T-helper 22 cell (primary cell): ENCODE measurements at regions not wholly inside any gene's neighbourhood (a gene's known extent, or its start where the extent isn't known, plus 50 kb on each side); places are given as distances from the start of the nearest gene placed in this dataset.
"Not testable (repeated sequence)": the region's sequence is repeated elsewhere in the genome, so short reads cannot be mapped to it uniquely, and the experiment has no call there.

ENCODE experiments used
- DNase-seq: peaks from one replicate; pipeline ENCODE4 v3.0.0-alpha.2; 2020; ENCODE audit warnings: low read depth

- DNase-seq: no peak
These were observed 278.3 kb downstream of the SPRY1 start for GRCh38 chr4:123674762-123675465.

DNA sequence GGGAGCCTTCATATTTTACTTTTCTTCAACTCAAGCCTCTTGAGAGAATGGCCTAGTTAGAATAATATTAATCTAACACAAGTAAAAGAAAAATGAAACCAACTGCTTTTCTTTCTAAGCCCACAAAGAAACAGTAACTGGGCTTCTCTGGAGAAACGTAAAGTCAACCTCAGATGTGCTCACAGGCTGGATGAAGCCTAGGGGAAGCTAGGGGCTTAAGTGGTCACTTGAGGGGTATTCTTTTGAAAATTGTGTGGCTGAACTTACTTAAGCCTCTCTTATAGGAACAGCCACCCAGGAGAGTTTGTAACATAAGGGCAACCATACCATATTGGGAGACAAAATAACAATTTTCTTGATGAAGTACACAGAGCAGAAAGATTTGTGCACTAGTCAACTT lies 279.0 kb downstream of the SPRY1 start:
- no peak for DNase-seq

DNA sequence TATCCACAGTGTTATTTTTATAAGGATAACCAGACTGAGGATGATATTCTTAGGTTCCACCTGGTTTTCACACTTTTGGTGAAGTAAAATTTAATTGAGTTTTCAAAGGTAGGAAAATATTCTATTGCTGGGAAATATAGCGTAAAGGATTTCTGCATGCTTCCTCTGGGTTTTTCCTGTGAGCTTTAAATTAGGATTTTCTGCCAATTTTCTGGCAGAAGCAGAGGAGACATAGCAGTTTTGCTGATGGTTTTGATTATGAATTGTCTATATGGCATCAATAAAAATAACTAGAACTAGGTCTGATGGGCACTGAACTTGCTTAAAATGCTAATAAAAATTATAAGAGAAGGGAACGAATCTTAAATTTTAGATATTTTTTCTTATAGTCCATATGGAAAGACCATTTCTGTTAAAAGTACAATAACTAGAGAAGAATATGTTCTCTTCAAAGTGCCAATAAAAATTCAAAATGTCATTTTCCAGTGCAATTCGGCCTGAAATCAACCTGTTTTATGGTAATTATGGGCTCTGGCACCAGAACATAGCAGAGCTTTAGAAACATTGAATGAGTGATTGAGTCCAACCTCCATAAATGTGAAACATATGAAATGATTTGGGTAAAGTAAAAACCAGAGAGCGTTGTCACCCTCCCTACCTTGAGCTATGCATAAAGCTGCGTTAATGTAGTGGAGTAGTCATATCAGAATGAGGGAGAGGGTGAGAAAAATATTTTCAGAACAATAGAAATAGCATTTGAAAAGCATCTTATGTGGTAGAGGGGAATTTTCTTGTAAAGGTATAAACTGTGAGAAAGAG lies 279.7 kb downstream of the SPRY1 start:
- DNase-seq: no peak

DNA sequence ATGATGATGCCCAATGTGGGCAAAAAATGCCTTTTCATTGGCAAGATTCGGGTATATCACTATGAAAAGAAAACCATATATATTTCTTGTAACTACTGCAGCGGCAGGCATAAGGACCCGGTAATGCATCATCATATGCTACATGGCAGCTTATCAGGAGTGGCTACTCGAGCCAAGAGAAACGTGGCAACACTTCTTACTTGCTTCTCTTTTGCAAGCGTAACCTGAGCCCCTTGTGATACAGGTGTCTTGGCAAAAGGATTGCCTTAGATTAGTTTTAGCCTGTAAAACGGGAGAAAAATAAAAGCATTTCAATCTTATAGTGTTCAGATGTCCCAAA lies 280.3 kb downstream of the SPRY1 start:
- no peak for DNase-seq

GRCh38 chr4:123682931-123683330 lies 286.3 kb downstream of the SPRY1 start:
- no peak for DNase-seq

GRCh38 chr4:123684937-123685336 lies 288.3 kb downstream of the SPRY1 start:
- DNase-seq: not testable (repeated sequence)

DNA sequence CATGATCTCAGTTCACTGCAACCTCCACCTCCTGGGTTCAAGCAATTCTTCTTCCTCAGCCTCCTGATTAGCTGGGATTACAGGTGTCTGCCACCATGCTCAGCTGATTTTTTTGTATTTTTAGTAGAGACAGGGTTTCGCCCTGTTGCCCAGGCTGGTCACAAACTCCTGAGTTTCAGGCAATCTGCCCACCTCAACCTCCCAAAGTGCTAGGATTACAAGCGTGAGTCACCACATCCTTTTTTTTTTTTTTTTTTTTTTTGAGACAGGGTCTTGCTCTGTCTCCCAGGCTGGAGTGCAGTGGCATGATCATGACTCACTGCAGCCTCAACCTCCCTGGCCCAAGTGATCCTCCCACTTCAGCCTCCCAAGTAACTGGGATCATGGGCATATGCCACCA lies 298.9 kb downstream of the SPRY1 start:
- DNase-seq: not testable (repeated sequence)

DNA sequence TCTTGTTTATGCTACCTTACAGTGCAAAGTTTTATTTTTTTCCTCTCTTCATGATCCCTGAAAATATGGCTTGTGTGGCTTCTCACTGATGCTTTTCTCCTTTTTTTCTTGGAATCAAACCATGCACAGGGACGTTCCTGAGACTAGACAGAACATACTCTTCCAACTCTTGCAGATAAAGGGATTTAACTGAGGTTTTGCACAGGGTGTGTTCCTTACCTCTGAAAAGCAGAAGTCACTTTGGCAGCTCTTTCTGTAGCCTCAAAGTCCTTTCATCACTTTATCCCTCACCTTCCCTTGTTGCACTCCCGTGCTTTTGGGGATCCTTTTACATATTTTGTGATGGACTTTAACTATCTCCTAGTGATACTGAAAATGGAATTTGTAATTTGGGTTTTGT lies 300.1 kb downstream of the SPRY1 start:
- DNase-seq: no peak

GRCh38 chr4:123698556-123698955 lies 302.0 kb downstream of the SPRY1 start:
- DNase-seq: no peak

DNA sequence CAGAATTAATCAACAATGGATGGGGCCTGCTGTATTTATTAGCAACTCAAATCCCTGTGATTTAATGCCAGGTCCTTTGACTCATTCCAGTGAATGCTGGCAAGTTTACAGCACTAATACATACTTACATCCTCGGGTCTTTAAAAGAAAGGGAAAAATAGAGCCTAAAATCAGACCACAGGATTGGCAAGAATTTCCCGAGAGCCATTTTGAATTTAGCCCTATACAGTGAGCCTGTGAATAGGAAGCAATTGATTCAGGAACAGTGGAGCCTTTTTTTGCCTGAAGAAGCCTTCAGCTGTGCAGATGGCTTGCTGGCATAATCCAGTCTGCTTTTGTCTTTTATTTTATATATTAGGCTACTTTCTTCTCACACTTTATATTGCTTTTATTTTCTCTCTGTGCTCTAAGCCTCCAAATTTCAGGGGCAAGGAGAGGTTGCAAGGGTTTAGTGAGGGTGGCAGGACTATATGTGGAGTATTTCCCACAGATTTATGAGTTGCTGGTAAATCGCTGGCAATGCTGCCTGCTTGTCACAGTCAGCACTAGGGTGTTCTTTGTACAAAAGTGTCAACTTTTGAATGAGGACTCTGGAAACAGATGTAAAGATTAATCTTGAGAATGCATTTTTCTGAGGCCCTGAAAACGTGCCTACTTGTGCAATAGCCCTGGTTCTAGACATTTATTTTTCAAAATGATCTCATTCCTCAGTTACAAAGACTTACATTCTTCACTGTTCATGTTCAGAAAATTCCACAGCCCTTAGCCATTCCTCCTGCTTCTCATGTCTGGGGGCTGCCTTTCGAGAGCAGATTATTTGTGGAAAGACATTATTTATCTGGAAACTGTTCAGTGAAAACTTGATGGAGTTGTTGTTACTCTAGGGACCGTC lies 303.5 kb downstream of the SPRY1 start:
- DNase-seq: no peak

GRCh38 chr4:123701131-123701575 lies 304.6 kb downstream of the SPRY1 start:
- DNase-seq: no peak

DNA sequence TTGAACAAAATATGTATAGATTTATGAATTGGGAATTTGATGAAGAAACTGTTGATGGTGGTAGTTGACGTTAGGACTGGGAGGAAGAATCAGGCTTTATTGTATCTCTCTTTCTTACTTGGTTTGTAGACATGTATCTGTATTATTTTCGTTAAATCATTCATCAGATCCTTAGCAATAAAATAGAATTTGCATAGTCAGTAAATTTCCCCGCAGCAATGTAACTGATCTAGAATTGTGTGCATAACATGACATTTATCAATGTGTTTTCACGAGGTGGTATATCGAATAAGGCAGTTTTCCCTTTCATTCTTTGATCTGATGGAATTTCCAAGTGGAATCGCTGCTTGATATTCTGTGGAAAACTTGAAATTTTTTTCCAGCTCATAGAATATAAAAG lies 308.8 kb downstream of the SPRY1 start:
- DNase-seq: no peak

- DNase-seq: no peak
These were observed 310.4 kb downstream of the SPRY1 start for GRCh38 chr4:123706973-123707372.

DNA sequence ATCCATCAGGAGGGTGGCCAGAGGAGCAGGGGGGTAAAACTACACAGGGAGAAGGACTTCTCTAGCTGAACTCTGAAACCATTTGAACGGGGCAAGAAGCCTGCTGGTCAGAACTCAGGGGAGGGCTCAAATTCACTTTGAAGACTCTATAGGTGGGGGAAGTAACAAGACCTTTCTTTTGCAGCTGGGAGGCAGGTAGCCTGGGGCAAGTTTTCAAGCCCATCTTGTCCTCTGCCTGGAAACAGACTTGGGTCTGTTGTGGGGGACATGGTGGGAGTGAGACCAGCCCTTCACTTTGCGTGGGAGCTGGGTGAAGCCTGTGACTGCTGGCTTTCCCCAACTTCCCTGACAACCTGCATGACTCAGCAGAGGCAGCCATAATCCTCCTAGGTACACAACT lies 312.3 kb downstream of the SPRY1 start:
- no peak for DNase-seq

- no peak for DNase-seq
These were observed 312.7 kb downstream of the SPRY1 start for GRCh38 chr4:123709336-123709735.

DNA sequence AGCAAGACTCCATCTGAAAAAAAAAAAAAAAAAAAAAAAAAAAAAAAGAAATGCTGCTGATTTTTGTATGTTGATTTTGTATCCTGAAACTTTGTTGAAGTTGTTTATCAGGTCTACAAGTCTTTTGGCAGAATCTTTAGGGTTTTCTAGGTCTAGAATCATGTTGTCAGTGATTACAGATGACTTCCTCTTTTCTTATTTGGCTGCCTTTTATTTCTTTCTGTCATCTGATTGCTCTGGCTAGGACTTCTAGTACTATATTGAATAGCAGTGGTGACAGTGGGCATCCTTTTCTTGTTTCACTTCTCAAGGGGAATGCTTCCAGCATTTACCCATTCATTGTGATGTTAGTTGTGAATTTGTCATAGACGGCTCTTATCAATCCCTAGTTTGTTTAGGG lies 334.4 kb downstream of the SPRY1 start:
- DNase-seq: no peak

- DNase-seq: no peak
These were observed 340.6 kb downstream of the SPRY1 start for GRCh38 chr4:123737156-123737555.

DNA sequence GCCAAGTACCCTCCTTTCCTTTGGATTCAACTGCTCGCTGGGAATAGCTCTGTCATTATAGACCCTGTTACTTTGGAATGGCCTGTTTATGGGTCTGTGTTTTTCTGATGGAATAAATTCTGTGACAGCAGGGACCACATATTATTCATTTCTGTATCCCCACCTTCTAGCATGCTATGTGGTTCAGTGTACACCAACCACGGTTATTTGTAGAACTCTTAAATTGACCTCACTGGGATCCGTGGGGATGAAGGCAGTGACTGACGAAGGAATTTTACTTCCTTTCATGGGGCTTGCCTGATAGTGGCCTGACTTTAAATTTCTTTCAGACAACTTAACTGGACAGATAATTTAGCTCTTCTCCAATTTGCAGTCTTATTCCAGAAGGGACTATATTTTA lies 343.2 kb downstream of the SPRY1 start:
- no peak for DNase-seq

DNA sequence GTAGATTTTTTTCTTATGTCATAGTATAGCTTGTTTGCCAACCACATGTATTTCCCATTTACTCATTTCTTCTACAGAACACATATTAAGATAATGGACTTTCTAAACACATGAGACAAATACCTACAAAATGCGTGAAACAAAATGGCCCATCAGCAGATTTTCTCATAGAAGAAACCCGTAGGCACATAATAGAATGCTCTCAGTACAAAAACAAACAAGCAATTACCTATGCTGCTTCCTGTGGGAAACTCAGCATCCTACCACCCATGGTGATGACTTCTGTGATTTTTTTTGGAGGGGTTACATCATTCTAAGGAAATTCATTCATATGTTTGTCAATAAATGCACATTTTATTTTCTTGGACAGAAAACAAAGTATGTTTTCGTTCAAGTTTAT lies 343.6 kb downstream of the SPRY1 start:
- no peak for DNase-seq

DNA sequence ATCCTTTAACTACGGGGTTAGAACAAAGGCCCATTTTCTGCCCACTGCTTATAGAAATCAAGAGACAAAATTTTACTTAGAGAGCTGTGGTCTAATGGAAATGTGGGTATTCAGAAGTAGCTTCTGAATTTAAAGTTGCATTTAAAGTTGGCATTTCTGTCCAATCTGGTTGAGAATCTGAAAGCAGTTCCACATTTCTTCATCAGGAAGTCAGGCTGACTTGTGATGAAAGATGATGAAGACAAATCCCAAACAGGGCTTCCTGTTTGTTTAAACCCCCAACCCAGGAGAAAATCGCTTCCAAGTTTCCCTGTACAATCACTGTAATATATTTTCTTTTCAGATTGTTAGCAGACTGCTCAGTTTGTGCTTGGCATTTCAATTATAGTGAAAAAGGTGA lies 345.3 kb downstream of the SPRY1 start:
- DNase-seq: no peak

DNA sequence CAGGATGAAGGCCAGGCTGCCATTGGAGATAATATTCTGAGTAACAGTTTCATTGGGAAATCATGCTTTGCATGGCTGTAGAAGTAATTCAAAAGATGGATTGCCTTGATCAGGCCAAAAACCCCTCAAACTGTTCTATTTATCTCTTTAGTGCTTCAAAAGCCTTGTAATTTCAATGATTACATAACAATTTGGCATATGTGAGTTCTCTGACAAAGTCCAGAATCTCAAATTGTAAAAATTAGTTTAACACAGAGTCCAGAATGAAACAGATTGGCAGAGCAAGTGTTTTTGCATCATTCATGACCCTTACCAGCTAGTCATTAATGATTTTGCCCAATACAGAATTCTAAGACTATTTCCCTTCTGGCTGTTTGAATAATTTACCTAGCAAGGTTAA lies 347.3 kb downstream of the SPRY1 start:
- no peak for DNase-seq

DNA sequence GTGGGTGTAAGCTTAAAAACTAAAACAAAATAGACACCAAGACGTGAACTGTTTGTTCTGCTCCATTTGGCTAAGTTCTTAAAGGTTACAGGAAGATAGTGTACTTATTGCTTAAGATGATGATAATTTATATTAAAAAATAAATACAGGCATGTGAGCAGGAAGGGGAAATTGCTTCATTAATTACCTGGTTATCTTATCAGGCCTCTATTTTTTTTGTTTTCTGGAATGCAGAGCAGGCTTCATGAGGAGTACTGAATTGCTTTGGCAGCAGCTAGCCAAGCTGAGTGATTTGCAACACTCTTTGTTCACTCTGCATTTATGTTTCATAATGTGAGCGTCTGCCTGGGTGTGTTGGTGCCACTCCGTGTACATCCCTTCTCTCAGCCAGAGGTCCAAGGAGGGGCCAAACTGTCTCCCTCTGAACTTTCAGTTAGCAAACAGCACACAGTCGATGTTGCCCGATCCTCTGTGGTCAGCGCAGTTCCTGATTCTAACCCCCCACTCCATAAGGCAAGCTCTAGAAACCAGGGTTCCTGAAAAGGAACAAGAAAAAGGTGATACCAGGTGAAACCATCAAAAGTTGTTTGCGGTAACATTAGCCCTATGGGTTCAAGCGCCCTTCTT lies 348.2 kb downstream of the SPRY1 start:
- no peak for DNase-seq
